ENCODE measurements at regions not wholly inside any gene's neighbourhood (a gene's known extent, or its start where the extent isn't known, plus 50 kb on each side); places are given as distances from the start of the nearest gene placed in this dataset.

- TF ChIP-seq CTCF (IDR thresholded peaks at IDR 0.05) (no peak), POLR2A (IDR thresholded peaks at IDR 0.05) (no peak)
Measured at GRCh38 chr2:240322991-240323390, 112.5 kb upstream of the GPC1 start.
